ENCODE measurements at regions not wholly inside any gene's neighbourhood (a gene's known extent, or its start where the extent isn't known, plus 50 kb on each side); places are given as distances from the start of the nearest gene placed in this dataset.

DNA sequence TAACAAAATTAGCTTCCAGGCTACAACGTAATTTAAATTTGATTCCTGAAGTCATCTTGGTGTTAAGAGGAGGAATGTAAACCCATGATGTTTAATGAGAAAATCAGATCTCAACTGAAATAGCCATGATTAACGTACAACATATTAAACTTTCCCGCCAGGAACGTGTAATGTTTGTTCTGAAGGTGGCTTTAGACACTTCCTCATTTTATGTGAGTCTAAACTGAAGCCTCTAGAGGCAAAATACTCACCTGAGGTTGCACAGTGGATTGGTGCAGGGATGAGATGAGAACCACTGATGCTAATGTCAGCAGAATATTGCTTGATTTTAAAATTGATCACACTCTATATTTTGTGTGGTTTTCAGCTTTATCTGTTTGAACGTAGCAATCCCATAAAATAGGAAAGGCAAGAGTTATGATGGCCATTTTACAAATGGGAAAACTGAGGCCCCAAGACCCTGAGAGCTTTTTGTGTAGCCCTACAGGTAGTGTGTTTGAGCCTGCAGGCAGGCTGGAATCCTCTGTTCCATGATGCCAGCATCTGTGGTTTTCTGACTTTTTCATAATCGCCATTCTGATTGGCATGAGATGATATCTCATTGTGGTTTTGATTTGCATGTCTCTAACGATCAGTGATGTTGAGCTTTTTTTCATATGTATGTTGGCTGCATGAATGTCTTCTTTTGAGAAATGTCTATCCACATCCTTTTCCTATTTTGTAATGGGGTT, 243.7 kb upstream of the BMPER start:
- DNase-seq (ENCODE audit: low read depth in 2 of 2): no peak

DNA sequence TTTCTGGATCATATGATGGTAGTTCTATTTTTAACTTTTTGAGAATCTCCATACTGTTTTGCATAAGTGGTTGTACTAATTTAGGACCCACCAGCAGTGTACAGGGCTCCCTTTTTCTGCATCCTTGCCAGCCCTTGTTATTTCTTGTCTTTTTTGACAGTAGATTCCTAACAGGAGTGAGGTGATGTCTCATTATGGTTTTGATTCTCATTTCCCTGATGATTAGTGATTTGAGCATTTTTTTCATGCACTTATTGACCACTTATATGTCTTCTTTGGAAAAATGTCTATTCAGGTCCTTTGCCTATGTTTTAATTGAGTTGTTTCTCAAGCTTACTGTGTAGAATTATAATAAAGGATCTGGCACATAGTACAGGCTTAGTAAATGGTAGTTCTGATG, 238.8 kb upstream of the BMPER start:
- DNase-seq (ENCODE audit: low read depth in 2 of 2): no peak

DNA sequence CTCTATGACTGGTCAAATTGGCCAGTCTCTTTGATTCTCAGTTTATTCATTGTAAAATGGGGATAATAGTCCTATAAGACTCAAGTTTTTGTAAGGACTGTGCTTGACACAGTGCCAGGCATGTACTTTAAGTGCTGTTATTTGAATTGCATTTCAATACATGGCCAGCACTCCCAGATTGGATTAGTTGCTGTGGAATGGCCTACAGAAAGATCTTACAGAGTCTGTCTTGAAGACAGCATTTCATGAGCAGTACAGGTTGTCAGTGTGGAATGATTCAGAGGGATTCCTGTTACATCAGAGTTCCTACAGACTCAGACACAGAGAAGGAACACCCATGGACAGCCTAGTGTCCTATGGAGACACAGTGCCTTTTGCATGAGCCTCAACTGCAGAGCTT, 238.1 kb upstream of the BMPER start:
- no peak for DNase-seq (ENCODE audit: low read depth in 2 of 2)

DNA sequence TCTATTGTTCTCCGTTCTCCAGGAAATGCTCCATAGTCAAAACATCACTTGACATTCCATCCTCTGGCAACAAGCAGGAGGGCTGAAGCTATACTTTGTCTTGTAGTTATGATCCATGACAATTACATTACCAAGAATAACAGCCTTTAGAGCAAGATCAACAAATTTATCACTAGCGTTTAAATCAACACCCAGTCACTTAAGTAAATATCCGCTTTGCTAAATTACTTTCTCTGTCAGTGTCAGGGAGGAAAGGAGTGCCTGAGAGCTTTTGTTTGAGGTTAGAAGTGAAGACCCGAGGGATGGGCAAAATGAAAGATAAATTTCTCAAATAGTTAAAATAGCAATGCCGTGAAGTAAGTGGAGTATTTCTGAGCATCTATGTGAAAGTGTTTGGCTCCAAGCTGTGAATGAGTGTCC, 236.1 kb upstream of the BMPER start:
- no peak for DNase-seq (ENCODE audit: low read depth in 2 of 2)

DNA sequence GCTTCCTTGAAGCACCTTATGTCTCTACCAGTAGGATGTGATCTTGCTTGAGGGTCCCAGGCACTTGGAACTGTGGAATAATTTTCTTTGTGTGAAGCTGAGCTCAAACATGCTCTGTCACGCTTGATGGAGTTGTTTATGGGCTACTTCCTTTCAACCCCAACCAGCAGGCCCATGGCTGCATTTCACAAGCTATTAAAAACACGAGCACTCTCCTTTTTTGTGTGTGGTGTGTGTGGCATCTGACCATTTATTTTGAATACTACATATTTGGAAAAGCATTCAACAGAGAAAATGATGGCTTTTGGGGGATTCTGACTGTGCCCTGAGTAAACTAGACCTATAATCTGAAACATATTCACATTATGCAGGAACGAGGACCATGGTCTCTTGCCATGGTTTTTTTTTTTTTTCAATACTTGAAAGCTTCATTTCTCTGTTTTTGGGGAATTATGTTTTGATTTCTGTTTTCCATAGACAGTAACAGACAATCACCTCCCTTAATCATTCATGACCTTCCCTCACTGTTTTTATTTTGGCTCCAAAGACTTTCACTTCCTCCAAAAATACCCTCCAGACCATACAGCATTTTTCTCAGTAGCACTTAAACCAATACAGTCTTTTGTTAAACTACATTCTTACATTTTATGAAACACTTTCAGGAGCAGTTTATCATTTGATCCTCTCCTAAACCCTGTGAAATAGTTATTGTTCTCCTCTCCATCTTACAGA, 233.6 kb upstream of the BMPER start:
- no peak for DNase-seq (ENCODE audit: low read depth in 2 of 2)

DNA sequence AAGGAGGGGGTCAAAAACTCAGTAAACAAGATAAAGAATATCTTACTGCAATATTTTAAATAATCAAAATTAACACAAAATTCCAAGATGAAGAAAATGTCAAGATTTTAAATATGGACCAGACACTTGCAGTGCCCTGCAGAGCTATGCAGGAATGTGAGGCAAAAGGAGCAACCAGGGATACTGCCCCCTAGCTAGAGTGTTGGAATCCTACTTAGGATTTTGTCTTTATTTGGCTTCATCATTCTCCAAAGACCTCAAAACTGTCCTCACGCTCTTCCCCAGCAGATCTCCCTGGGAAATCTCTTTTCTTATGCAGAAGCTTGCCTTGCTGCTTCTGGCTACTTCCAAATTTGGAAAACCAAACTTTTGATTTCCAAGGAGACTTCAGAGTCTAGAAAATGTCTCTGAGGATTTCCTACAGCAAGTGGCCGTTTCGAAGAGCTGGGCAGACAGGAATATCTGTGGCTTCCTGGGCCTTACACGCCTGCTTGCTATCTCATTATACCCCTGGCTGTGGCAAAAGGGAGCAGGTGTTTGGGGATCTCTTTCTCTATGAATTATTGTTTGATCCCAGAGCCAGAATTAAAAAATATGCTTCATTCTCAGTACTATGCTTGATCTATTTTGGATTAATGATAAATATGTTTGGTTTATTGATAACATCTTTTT, 232.2 kb upstream of the BMPER start:
- DNase-seq (ENCODE audit: low read depth in 2 of 2): no peak

DNA sequence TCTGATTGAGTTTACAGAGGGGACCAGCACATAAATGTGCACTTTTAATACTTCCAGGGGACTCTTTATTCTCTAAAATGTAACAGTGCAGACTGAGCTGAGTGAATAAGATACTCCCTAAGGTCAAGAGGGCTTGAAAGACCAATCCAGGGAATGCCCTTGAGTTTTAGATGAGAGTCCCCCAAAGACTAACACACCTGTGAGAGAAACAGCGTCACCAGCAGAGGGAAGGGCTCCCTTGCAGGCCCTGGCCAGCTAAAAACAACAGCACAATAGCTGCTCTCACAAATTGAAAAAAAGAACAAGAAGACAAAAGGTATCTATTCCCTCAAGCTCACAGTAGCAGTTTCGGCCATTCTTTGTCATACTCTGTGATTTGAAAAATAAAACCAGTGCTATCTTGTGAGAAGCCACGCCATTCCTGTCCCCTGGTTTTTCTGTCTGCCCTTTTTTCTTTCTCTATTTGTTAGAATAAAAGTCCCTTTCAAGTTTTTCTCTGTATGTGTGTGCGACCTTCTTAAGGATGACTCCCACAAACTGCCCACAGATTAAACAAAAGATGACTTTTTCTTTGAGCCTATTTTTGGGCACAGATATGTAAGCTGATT, 230.4 kb upstream of the BMPER start:
- no peak for DNase-seq (ENCODE audit: low read depth in 2 of 2)

DNA sequence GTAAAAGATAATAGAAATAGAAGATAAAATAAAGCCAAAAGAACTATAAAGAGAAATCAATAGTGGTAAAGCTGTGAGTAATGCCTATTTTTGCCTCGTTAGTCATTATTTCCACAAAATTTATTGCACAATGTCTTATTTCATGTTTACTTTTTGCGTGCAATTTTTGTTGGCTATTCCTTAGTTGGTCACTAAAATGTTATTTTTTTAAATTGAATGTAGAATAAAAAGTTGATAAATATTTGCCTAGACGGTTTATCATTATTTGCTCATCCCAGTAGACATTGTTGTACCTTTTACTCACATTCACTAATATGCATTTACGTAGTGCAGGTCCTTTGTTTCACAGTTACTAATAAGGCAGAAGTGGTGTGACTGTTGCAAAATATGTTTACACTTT, 227.8 kb upstream of the BMPER start:
- DNase-seq (ENCODE audit: low read depth in 2 of 2): no peak

DNA sequence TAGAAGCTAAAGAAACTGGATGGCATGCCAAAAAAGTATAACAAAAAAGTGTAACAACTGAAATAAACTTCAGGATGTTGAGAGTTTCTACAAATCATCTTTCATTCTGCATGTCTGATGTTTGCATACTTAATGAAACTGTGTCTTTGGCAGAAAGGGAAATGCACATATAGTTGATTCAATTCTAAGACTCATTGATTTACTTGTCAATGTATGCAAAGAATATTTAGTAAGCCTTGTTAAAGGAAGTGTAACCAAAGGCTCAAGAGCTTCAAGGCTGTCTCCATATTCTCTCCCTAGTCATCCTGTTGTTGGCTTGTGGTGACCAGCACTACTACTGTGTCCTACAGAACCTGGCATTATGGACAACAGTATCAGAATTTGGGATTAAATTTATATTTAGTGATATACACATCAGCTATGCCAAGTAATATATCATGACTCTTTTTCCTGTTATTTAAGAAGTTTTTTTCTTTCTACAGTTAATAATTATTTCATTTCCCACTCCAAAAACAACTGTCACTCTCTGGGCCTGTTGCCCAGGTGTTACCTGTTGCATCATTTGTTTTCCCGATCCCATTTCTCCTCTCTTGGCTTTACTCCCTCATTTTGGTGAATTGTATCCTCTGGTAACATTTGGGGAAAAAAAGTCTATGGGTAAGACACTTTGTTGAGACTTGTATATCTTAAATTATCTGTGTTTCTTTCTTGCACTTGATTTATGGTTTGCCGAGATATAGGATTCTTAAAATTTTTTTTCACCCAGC, 226.6 kb upstream of the BMPER start:
- DNase-seq (ENCODE audit: low read depth in 2 of 2): no peak

DNA sequence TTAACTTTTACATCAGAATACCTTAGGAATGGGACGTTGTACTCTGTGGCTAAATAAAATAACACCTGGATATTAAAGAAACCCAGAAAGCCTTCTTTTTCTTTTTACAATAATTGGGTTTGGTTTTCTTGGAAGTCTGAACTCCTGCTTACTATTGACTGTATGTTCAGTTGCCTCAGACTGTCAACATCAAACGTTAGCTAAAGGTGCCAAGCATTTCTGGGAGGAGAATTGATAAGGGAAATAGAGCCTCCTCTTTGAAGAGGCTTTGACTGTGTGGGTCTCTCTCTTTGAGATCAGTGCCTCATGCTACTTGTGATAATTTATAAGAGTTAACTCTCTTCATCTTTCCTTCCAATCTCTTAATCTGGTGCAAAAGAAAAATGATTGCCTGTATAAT, 224.7 kb upstream of the BMPER start:
- DNase-seq (ENCODE audit: low read depth in 2 of 2): no peak

DNA sequence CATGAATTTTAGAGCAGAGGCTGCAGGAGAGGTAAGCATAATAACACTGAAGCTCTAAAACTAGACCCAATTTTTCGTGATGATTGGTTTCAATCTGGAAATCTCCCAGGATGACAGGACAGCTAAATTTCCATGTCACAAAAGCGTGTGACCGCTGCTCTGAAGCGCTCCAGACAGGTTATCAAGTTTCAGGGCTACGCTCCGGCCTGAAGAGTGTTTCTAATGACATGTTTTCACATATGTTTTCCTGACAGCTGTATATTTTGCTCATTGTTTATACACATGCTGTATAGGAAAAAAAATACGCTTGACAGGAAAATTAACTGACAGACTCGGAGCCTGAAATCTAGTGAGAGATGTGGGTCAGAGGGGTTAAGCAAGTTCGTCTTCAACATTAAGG, 219.8 kb upstream of the BMPER start:
- DNase-seq (ENCODE audit: low read depth in 2 of 2): no peak

DNA sequence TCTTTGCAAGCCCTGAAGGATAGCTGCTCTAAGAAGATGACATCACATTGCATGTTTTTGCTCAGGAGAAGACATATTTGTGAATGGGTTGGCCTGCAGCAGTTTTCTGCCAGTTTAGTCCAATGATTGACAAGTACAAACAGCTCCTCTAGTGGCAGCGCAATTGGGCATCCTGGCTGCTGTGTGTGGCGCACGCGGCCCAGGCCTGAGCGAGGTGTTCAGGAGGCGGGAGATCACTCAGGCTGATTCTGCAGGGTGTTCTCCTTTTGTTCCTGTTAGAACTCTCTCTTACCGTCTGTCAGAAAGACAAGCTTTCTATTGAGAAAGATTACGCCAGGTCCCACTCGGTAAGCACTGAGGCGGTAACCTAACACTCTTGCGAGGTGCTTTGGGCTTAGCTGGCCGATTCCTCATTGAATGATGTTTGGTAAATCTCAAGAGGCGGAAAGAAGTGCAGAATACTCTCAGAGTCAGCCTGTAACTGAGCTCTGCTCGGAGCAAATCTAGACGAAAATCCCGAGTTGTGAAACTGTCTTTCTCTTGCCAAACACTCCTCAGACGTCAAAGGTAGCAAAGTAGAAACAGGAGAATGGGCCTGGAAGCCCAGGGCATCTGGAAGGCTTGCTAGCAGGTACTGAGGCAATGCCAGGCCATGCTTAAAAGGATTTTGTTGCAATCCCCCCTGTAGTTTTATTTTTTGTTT, 219.2 kb upstream of the BMPER start:
- no peak for DNase-seq (ENCODE audit: low read depth in 2 of 2)

DNA sequence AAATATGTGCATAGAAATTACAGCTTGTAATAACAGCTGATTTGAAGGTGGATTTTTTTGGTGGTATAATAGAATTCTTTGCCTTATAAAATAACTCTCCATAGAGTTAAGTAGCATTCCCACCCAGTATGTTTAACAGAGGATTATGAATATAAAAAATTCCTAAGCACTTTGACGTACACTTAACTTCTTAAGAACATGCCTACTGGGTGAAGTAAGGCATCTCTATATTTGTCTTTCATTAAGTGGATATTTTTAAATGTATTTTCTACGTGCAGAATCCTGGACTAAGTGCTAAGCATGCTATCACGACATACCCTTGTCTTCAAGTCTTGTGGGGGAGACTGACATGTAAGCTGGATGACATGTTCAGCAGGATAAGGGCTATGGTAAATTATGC, 217.7 kb upstream of the BMPER start:
- no peak for DNase-seq (ENCODE audit: low read depth in 2 of 2)

DNA sequence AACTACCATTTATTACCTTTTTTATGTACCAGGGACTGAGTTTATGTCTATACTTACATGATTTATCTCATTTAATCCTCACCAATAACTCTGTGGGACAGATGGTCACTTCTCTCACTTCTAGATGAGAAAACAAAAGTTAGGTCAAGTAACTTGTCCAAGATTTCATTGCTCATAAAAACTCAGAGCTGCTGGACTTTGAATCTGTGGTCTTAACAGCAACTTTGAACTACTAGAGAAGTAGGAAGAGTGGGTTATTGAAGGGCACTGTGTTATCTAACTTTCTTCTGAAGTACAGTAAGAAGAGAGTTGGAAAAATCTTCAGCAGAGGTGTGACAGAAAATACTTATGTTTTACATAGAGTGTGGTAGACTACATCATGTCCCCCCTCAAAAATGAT, 214.2 kb upstream of the BMPER start:
- DNase-seq (ENCODE audit: low read depth in 2 of 2): no peak

DNA sequence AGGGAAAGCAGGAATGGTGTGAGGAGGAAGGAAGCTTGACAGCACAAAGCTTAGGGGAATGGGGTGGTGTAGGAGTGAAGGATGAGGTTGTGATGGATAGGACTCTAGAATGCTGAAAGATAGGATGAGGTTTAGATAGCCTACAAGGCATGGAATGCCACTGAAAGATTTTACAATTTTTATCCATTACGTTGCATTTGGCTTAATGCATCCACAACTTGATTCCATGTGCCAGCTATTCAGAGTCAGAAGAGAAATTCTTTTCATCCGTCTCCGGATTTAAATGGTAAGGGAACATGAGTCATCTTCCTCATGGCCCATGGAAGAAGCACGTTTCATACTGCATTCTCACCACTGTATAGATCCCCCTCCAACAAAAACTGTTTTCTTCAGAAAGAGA, 212.4 kb upstream of the BMPER start:
- no peak for DNase-seq (ENCODE audit: low read depth in 2 of 2)

DNA sequence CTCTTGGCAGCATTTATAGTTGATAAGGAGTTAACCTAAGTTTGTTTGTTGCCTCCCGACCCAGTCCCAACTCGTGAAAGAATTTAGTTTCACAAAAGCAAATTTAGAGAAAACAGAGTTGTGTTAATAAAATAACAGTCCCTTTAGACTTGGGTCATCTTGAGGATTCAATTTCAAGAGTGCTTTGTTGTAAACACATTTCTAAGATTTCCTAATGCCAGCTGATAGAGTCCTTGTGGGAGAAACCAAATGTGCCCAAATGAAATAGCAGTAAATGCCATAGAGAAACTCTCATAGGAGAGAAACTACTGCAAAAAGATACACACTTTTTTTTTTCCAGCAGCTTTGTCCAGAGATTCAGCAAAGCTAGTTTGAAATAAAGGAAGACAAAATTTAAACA, 211.3 kb upstream of the BMPER start:
- DNase-seq (ENCODE audit: low read depth in 2 of 2): no peak

DNA sequence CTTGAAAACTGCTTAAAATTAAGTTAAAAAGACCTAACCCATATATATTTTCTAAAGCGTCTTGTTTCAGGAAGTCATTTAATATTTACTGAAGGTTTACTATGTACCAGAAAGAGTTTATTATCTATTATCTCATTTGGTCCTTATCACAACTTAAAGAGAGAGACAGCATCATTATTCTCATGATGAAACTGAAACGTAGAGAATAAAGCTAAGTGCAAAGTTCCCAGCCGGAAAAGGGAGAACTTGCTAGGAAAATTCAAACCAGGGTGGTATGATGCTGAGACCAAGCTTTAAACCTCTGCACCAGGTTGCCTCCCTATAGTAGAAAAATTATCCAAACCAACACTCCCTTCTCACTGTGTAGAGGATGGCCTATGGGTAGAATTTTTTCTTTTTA, 207.7 kb upstream of the BMPER start:
- no peak for DNase-seq (ENCODE audit: low read depth in 2 of 2)

DNA sequence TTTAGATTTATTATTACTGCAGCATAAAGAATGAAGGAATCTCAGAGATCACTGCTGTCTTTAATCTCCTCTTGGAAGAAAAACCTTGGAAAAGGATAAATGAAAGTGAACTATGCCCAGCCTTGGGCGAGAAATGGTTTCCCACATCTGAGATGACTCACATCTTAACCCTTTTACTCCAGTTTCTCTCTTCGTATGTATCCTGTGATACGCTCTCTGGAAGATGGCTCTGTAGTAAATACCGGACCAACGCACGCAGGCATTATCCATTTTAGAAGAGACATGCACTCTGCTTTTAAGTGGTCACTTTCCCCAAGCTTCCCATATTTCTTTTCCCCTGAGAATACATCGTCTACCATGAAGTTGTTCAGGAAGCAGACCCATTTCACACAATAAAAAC, 207.3 kb upstream of the BMPER start:
- no peak for DNase-seq (ENCODE audit: low read depth in 2 of 2)

DNA sequence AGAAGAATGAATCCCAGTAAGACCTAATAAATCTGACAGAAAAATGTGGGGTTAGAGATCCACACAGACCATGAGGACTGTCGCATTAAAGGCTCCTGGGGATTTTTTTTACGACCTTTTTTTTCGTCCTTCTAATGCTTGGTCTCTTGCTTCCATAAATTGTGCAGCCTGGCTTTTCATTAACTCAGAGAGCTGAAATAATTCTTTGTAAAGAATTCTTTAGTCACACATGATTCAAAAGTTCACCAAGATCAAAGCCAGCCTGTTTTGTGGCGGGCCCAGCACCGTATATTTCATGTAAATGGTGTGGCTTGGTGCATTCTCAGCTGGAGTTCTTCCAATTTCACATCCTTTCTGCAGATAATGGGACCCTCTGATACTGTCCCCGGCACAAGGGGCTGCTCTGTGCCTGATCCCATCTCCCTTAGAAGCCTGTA, 206.6 kb upstream of the BMPER start:
- no peak for DNase-seq (ENCODE audit: low read depth in 2 of 2)

DNA sequence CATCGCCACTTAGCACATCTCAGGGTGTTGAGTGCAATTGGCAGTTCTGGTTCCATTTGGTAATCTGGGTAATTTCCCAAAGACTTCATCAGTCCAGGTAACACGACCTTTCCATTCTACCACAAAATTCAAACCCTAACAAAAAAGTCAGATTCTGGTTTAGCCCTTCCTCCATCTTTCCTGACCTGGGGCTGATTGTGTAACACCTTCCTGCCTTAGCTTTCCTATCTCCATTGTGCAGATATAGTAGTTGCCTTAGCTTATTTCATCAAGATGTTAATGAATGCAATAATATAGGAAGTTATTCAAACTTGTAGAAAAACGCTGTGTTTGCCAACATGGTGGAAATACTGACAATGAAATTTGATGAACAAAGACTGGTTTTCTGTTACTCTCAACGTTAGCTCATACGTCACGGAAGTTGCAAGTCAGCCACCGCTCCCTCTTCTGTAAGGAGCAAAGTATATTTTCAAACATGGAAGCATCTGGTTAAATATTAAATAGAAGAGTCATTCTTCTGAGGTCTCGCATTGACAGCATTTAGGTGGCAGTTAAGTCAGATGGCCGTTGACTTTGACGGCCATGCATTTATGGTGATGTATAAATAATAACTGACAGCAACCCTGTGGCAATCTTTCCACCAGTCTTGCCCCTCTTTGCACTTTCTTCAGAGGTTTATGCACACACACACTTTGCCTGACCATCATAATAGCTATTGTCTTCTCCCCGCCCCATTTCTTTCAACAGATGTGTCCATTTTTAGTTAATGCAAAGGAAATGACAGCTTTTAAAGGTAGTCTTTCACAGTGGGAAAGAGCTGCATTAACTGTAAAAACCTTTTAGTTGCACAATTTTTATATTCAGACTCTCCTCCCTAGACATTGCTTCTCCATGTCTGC, 205.1 kb upstream of the BMPER start:
- DNase-seq (ENCODE audit: low read depth in 2 of 2): no peak

Measured in activated CD4-positive, alpha-beta T cell treated with anti-CD3 and anti-CD28 coated beads for 24 hours (primary cell).